ENCODE measurements at regions not wholly inside any gene's neighbourhood (a gene's known extent, or its start where the extent isn't known, plus 50 kb on each side); places are given as distances from the start of the nearest gene placed in this dataset.
"Not testable (repeated sequence)": the region's sequence is repeated elsewhere in the genome, so short reads cannot be mapped to it uniquely, and the experiment has no call there.

DNA sequence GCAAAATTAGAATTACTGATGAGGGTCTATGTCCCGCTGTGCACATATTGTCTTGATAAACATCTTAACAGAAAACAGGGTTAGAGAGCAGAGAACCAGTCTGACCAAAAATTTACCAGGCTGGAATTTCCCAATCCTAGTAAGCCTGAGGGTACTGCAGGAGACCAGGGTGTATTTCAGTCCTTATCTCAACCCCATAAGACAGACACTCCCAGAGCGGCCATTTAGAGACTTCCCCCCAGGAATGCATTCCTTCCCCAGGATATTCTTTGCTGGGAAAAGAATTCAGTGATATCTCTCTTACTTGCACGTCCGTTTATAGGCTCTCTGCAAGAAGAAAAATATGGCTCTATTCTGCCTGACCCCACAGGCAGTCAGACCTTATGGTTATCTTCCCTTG, 101.4 kb upstream of the FAM3C start:
- TF ChIP-seq, protein P1, sequence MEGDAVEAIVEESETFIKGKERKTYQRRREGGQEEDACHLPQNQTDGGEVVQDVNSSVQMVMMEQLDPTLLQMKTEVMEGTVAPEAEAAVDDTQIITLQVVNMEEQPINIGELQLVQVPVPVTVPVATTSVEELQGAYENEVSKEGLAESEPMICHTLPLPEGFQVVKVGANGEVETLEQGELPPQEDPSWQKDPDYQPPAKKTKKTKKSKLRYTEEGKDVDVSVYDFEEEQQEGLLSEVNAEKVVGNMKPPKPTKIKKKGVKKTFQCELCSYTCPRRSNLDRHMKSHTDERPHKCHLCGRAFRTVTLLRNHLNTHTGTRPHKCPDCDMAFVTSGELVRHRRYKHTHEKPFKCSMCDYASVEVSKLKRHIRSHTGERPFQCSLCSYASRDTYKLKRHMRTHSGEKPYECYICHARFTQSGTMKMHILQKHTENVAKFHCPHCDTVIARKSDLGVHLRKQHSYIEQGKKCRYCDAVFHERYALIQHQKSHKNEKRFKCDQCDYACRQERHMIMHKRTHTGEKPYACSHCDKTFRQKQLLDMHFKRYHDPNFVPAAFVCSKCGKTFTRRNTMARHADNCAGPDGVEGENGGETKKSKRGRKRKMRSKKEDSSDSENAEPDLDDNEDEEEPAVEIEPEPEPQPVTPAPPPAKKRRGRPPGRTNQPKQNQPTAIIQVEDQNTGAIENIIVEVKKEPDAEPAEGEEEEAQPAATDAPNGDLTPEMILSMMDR (IDR thresholded peaks at IDR 0.05): not testable (repeated sequence)
- not testable (repeated sequence) for TF ChIP-seq POLR2A (IDR thresholded peaks at IDR 0.05)
